GM18508 (cell line): ENCODE measurements at regions not wholly inside any gene's neighbourhood (a gene's known extent, or its start where the extent isn't known, plus 50 kb on each side); places are given as distances from the start of the nearest gene placed in this dataset.
"Not testable (repeated sequence)": the region's sequence is repeated elsewhere in the genome, so short reads cannot be mapped to it uniquely, and the experiment has no call there.

ENCODE experiments used
- ATAC-seq: cut with Tn5 transposase; IDR thresholded peaks from one replicate; pipeline ENCODE4 v1.9.1; 2021; ENCODE audit warnings: moderate number of reproducible peaks; ENCODE audit not compliant: insufficient read depth, unreplicated experiment

GRCh38 chr9:34797367-34797766 is 87.4 kb upstream of the CCL21 start:
- no peak for ATAC-seq

GRCh38 chr9:34796924-34797323 is 87.0 kb upstream of the CCL21 start:
- ATAC-seq, result no peak

- ATAC-seq, result no peak
Observed at GRCh38 chr9:34793428-34793827, 83.5 kb upstream of the CCL21 start.

GRCh38 chr9:34783951-34784487 is 74.1 kb upstream of the CCL21 start:
- ATAC-seq, result no peak

- ATAC-seq, result no peak
Observed at GRCh38 chr9:34782372-34782771, 72.4 kb upstream of the CCL21 start.

GRCh38 chr9:34777666-34778065 is 67.7 kb upstream of the CCL21 start:
- ATAC-seq, result no peak

GRCh38 chr9:34773955-34774354 is 64.0 kb upstream of the CCL21 start:
- ATAC-seq, result no peak

- no peak for ATAC-seq
Observed at GRCh38 chr9:34773306-34773910, 63.5 kb upstream of the CCL21 start.

- no peak for ATAC-seq
Observed at GRCh38 chr9:34771007-34771406, 61.1 kb upstream of the CCL21 start.

- ATAC-seq, result not testable (repeated sequence)
Observed at GRCh38 chr9:34767087-34767486, 57.2 kb upstream of the CCL21 start.

- not testable (repeated sequence) for ATAC-seq
Observed at GRCh38 chr9:34760196-34761040, 50.5 kb upstream of the CCL21 start.
